Hepatocyte (in vitro differentiated cells): ENCODE measurements at regions not wholly inside any gene's neighbourhood (a gene's known extent, or its start where the extent isn't known, plus 50 kb on each side); places are given as distances from the start of the nearest gene placed in this dataset.

ENCODE experiments used
- DNase-seq: peaks from one replicate; pipeline ENCODE4 v3.0.0-alpha.2; 2016; ENCODE audit warnings: low spot score
- H2AFZ ChIP-seq: fragments of 200-600 bp; sonication (generic); 2 replicates; pipeline ENCODE4 v1.6.0; 2016; ENCODE audit warnings: antibody characterized with exemption, mild to moderate bottlenecking
- H3K27ac ChIP-seq: fragments of 200-600 bp; sonication (generic); 2 replicates; pipeline ENCODE4 v1.5.1; 2016; ENCODE audit warnings: mild to moderate bottlenecking
- H3K27me3 ChIP-seq: fragments of 200-600 bp; sonication (generic); 2 replicates; pipeline ENCODE4 v1.6.1; 2016
- H3K36me3 ChIP-seq: fragments of 200-600 bp; sonication (generic); replicated peaks from 2 replicates; pipeline ENCODE4 v1.5.1; 2016; ENCODE audit warnings: low read depth; ENCODE audit not compliant: insufficient read depth
- H3K4me1 ChIP-seq: fragments of 200-600 bp; sonication (generic); 2 replicates; pipeline ENCODE4 v1.5.1; 2016; ENCODE audit warnings: mild to moderate bottlenecking, moderate library complexity; ENCODE audit not compliant: insufficient read depth
- H3K4me2 ChIP-seq: fragments of 200-600 bp; sonication (generic); 2 replicates; pipeline ENCODE4 v1.6.0; 2016
- H3K4me3 ChIP-seq: fragments of 200-600 bp; sonication (generic); 2 replicates; pipeline ENCODE4 v1.5.1; 2016; ENCODE audit warnings: mild to moderate bottlenecking
- H3K79me2 ChIP-seq: fragments of 200-600 bp; sonication (generic); 2 replicates; pipeline ENCODE4 v1.6.0; 2017; ENCODE audit warnings: mild to moderate bottlenecking
- H3K9me2 ChIP-seq: fragments of 200-600 bp; sonication (generic); replicated peaks from 2 replicates; pipeline ENCODE4 v1.6.0; 2017; ENCODE audit warnings: mild to moderate bottlenecking; ENCODE audit not compliant: insufficient read depth
- H3K9me3 ChIP-seq: fragments of 200-600 bp; sonication (generic); 2 replicates; pipeline ENCODE4 v1.5.1; 2016; ENCODE audit warnings: low read depth, mild to moderate bottlenecking
- H4K20me1 ChIP-seq: fragments of 200-600 bp; sonication (generic); 2 replicates; pipeline ENCODE4 v1.6.0; 2016; ENCODE audit warnings: mild to moderate bottlenecking; ENCODE audit not compliant: insufficient read depth, poor library complexity, severe bottlenecking
- CTCF ChIP-seq: fragments of 200-600 bp; sonication (generic); IDR thresholded peaks from 2 replicates; pipeline ENCODE4 v1.5.1; 2016; ENCODE audit warnings: antibody characterized with exemption, mild to moderate bottlenecking; ENCODE audit not compliant: poor library complexity
- EZH2 ChIP-seq: fragments of 200-600 bp; sonication (generic); IDR thresholded peaks from 2 replicates; pipeline ENCODE4 v1.6.1; 2016; ENCODE audit warnings: antibody characterized with exemption, mild to moderate bottlenecking, borderline replicate concordance
- EZH2phosphoT487 ChIP-seq: fragments of 200-600 bp; sonication (generic); IDR thresholded peaks from one replicate; pipeline ENCODE4 v1.6.1; 2018; ENCODE audit warnings: antibody characterized with exemption, mild to moderate bottlenecking, low read depth, moderate library complexity; ENCODE audit not compliant: unreplicated experiment, severe bottlenecking
- WGBS: methylation state at CpG from one replicate; pipeline ENCODE4 v1.1.6; 2016; ENCODE audit warnings: low lambda C conversion rate; ENCODE audit errors: missing lambda C conversion rate; 5-methylcytosine and 5-hydroxymethylcytosine counted together

- H3K4me2 ChIP-seq: no peak overlapping the region
- H4K20me1 ChIP-seq: no peaks in the 10 kb centered on the region
- DNase-seq: no peak
- TF ChIP-seq EZH2phosphoT487: no peak
- peak; percentile 8 for TF ChIP-seq CTCF
- no peaks in the 10 kb centered on the region for H3K9me2 ChIP-seq
- WGBS: 83% methylated on average over 2 of the region's 2 CpGs
- no peaks in the 10 kb centered on the region for H3K36me3 ChIP-seq
- H3K4me1 ChIP-seq: no peaks in the 10 kb centered on the region
- H3K9me3 ChIP-seq: no peaks in the 10 kb centered on the region
- H3K79me2 ChIP-seq: no peaks in the 10 kb centered on the region
- H3K4me3 ChIP-seq: no peak overlapping the region
- no peak overlapping the region for H3K27ac ChIP-seq
- no peaks in the 10 kb centered on the region for H3K27me3 ChIP-seq
- no peak overlapping the region for H2AFZ ChIP-seq
Measured at GRCh38 chr6:142698751-142699150, 246.2 kb downstream of the HIVEP2 start.

GRCh38 chr6:142699391-142699790 is 245.6 kb downstream of the HIVEP2 start:
- Histone ChIP-seq H3K4me2 (no peak overlapping the region), H3K36me3 (no peaks in the 10 kb centered on the region), H2AFZ (no peak overlapping the region), H4K20me1 (no peaks in the 10 kb centered on the region), H3K9me3 (no peaks in the 10 kb centered on the region), H3K9me2 (no peaks in the 10 kb centered on the region), H3K27me3 (no peaks in the 10 kb centered on the region), H3K27ac (no peak overlapping the region), H3K4me1 (no peaks in the 10 kb centered on the region), H3K4me3 (no peak overlapping the region), H3K79me2 (no peaks in the 10 kb centered on the region)
- DNase-seq: no peak
- WGBS: 79% methylated on average over 2 of the region's 2 CpGs
- TF ChIP-seq EZH2 (no peak), EZH2phosphoT487 (no peak), CTCF (no peak)

GRCh38 chr6:142700032-142700431 is 244.9 kb downstream of the HIVEP2 start:
- Histone ChIP-seq H3K4me2 (no peak overlapping the region), H3K79me2 (no peaks in the 10 kb centered on the region), H3K27ac (no peak overlapping the region), H3K9me3 (no peaks in the 10 kb centered on the region), H2AFZ (no peak overlapping the region), H3K4me1 (no peaks in the 10 kb centered on the region), H3K4me3 (no peak overlapping the region), H3K36me3 (no peaks in the 10 kb centered on the region), H3K9me2 (no peaks in the 10 kb centered on the region), H3K27me3 (no peaks in the 10 kb centered on the region), H4K20me1 (no peaks in the 10 kb centered on the region)
- no peak for TF ChIP-seq EZH2
- no peak for TF ChIP-seq EZH2phosphoT487
- no peak for TF ChIP-seq CTCF
- no peak for DNase-seq
- WGBS: 90% methylated on average over 4 of the region's 4 CpGs
